GM18907 (cell line): ENCODE measurements at regions not wholly inside any gene's neighbourhood (a gene's known extent, or its start where the extent isn't known, plus 50 kb on each side); places are given as distances from the start of the nearest gene placed in this dataset.
"Not testable (repeated sequence)": the region's sequence is repeated elsewhere in the genome, so short reads cannot be mapped to it uniquely, and the experiment has no call there.

Experiments
- ATAC-seq: cut with Tn5 transposase; IDR thresholded peaks from one replicate; pipeline ENCODE4 v1.9.1; 2021; ENCODE audit warnings: mild to moderate bottlenecking, moderate library complexity; ENCODE audit not compliant: unreplicated experiment

DNA sequence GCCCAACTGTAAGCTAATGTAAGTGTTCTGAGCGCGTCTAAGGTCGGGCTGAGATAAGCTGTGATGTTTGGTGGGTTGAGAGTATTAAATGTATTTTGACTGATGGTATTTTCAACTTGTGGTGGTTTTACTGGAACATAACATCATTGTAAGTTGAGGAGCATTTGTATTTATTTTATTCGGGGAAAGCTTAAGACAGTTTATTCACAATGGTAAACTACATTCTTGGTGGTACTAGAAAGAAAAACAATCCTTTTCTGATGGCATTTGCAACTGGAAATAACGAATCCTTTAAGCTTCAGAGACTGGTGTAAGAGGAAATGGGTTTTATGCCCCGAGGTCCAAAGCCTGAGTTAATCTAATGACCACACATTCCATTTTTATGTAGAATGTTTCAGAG, 283.3 kb upstream of the NETO1 start:
- ATAC-seq = no peak

DNA sequence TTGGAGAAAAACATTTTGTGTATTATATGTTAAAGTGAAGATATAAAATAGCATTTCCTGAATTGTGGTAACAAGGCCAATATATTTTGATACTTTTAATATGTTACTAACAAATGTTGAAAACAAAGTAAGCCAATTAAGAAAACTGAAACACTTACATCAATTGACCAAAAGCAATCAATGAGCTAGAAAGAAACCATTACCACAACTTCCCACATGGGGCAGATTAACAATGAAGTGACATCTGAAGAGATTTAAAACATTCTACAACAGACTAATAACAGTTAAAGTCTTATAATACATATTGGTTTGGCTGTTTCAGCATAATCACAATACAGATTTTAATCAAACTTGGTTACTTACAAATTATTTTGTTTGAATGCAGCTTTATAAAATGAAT, 282.4 kb upstream of the NETO1 start:
- no peak for ATAC-seq

DNA sequence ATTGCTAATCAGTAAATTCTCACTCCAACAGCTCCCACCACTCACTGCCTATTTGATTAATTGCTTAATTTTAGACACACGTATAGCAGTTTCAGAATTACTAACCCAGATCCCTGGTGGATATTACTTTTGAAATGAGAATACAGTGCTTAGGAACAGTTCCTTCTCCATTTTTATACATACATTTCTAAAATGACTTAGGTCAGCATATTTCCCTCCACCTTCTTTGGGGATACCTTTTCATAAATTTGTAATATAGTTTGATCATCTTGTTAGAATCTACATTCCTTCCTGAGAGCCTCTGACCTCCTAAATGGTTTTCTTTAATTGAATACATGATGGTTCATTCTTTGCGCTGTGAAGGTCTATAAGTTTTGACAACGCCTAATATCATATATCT, 279.8 kb upstream of the NETO1 start:
- ATAC-seq = no peak

DNA sequence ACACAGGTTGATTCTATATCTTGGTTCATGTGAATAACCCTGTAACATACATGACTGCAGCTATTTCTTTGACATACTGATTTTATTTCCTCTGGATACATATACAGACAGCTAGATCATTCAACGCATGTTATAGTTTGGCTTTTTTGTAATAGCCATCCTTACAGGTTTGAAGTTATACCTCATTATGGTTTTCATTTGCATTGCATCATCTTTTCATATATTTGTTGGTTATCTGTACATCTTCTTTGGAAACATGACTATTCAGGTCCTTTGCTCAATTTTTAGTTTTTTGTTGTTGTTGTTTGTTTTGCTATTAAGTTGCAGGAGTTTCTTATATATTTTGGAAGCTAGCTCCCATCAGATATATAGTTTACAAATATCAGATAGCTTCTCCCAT, 276.2 kb upstream of the NETO1 start:
- no peak for ATAC-seq

DNA sequence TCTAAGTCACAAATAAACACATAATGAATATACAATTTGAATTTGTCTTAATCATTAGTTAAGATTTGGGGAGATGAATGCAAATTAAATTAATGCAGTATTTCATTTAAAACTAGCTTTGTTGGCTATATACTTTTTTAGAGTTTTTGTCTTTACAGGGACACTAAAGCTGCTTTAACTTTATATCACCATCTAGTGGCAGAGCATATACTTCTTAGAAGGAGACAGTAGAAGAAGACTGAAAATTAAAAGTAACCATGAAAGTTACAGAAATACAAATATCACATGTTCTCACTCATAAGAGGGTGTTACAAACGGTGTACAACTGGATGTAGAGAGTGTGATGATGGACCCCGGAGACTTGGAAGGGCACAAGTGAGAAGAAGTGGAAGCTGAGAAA, 268.3 kb upstream of the NETO1 start:
- ATAC-seq = no peak

DNA sequence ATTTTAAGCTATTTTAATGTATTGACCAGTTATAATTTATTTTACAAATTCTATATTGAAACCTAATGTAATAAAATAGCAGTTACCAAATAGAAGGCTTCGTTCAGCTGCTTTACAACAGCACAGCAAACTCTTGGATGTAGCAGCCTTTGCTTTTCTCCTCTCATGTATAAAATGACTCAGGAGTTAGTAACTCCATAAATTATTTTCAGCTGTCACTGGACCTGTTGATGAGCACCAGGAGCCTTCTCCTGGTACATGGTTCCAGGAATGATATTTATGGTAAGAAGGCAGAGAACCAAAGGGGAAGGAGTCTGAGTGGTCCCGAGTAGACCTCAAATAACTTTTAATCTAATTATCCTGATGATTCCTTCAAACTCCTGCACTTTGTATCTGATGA, 256.4 kb upstream of the NETO1 start:
- ATAC-seq = no peak

DNA sequence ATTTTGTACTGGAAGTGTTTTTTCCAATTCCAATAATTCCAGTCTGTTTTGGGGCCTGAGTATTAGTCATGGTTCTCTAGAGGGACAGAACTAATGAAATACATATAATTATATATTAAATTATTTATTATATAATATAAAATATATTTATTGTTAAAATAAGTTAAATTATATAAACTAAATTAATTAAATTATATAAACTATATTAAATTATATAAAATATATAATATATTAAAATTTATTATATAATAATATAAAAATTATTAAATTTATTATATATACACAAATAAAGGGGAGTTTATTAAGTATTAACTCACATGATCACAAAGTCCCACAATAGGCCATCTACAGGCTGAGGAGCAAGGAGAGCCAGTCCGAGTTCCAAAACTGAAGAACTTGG, 253.4 kb upstream of the NETO1 start:
- no peak for ATAC-seq

DNA sequence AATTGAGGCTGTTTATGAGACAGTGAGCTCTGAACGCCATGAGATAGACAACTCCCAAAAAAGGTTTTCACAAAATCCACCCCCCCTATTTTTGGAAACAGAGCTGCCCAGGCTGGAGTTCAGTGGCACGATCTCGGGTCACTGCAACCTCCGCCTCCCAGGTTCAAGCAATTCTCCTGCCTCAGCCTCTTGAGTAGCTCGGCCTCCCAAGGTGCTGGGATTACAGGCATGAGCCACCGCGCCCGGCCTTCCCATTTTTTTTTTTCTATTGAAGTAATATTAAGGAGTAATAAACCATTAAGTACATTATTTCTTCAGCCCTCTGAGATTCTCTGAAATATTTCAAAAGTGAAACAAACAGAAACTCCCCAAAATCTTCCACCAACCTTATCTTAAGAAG, 252.8 kb upstream of the NETO1 start:
- no peak for ATAC-seq

DNA sequence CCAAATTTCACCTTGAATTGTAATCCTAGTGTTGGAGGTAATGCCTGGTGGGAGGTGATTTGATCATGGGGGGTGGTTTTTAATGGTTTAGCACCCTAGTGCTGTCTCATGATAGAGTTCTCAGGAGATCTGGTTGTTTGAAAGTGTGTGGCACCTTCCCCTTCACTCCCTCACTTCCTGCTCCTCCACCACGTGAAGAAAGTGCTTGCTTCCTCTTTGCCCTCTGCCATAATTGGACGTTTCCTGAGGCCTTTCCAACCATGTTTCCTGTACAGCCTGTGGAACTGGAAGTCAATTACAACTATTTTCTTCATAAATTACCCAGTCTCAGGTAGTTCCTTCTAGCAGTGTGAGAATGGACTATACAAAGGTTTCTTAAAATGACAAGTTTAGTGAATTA, 251.8 kb upstream of the NETO1 start:
- no peak for ATAC-seq

DNA sequence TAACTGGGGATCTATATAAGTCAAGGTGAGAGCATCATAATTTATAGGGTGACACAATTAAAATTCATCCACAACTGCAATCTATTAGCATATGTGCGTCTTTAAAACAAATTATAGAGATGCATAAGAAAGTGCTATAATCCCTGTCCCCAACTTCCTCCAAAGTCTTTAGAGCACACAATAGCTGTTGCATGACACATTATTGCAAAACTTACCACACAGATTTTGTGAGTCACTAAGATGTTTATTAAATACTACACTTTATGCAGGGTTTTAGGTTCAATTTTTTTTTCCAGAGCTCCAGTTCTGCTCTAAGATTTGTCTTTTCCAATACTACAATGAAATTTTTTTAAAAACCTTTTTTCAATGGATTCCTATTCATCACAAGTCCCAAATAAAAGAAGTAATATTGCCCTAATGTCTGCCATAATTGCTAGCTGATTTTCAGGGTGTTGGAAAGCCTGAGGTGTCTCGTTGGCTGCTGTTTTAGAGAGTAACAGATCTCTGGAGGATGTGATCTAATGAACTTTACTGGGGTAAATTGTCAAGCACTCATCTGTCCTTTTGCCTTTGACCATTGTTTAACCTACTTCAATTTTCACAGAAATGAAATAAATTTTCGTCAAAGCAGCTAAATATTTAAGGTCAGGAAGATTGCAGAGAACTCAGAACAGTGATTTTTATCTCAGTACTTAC, 250.5 kb upstream of the NETO1 start:
- no peak for ATAC-seq

DNA sequence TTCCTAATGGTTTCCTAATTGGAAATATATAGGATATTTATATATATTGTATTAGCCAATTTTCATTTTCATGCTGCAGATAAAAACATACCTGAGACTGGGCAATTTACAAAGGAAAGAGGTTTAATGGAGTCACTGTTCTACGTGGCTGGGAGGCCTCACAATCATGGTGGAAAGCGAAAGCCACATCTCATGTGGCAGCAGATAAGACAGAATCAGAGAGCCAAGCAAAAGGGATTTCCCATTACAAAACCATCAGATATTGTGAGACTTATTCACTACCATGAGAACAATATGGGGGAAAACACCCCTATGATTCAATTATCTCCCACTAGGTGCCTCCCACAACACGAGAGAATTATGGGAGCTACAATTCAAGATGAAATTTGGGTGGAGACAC, 242.5 kb upstream of the NETO1 start:
- ATAC-seq = no peak

DNA sequence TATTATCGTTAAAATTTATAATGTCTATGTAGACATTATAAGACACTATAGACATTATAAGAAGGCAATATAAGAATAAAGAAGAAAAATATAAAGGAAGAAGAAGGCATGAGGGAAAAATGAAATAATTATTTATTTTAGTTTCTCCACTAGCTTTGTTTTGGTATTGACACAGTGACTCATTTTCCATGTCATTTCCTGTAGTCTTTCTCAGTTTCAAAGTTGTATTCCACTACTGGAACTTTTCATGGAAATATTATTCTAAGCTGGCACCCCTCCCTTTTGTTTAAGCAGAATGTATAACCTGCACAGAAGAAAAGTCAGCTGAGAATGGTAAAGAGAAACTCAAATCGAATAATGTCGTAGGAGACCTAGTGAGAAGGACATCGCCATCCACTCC, 234.2 kb upstream of the NETO1 start:
- no peak for ATAC-seq

DNA sequence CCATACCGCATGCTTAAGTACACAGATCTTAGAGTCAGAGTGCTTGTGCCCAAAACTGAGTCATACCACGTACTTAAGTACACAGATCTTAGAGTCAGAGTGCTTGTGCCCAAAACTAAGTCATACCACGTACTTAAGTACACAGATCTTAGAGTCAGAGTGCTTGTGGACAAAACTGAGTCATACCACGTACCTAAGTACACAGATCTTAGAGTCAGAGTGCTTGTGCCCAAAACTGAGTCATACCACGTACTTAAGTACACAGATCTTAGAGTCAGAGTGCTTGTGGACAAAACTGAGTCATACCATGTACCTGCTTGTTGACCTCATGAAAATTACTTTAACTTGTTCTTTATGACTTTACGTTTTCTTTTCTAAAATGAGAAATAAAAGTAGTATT, 233.7 kb upstream of the NETO1 start:
- ATAC-seq = not testable (repeated sequence)

DNA sequence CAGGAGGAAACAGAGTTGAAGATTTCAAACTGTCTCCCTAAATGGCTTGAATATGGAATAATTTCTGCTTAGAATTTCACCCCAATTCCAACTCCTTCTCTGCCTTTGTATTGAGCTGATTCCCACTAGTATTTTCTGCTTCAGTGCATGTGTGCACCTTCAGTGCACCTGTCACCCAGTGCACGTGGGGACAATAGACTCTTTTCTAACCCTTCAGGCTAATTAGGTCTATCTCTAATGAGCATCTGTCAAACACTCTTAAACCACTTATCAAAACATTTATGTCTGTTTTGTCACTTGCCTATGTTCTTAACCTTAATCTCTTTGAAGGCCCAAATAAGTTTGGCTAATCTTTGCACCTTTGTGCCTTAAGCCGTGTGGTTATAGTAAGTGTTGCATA, 232.0 kb upstream of the NETO1 start:
- no peak for ATAC-seq

DNA sequence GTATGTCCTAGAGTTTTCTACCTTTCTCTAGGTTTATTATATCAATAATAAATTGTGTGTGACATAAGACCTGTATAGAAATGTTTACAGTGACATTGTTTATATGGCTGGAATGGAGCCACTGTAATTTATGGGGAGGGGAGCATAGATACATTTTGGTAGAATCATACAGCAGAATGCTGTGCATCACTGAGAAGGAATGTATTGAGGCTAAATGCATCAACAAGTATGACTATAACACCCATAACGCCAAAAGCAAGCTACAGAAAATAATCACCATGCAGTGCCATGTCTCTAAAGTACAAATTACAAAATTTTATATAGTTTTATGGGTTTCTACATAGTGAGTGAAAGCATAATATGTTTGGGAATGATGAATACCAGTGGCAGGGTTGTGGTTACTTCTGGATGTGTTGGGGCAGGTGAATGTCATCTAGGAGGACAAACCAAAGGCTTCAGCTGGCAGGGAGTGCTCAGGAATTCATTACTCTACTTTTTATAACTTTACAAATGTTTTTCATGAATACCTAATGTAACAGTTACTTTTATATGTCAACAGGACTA, 226.0 kb upstream of the NETO1 start:
- ATAC-seq = no peak

DNA sequence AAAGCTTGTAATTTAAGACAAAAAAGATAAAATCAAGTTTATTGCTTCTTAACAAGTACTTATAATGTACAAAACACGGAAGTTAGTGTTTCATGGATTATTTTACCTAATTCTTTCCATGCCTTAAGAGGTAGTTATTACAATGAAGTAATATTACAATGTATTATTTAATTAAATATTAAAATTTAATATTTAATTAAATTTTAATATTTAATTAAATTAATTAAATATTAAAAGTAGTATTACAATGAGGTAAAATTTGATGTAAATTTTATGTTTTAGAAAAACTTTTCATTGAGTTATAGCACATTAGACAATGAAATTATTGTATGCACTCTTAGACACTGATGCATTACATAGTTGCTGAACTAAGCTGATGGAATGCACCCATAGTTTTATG, 220.7 kb upstream of the NETO1 start:
- no peak for ATAC-seq

DNA sequence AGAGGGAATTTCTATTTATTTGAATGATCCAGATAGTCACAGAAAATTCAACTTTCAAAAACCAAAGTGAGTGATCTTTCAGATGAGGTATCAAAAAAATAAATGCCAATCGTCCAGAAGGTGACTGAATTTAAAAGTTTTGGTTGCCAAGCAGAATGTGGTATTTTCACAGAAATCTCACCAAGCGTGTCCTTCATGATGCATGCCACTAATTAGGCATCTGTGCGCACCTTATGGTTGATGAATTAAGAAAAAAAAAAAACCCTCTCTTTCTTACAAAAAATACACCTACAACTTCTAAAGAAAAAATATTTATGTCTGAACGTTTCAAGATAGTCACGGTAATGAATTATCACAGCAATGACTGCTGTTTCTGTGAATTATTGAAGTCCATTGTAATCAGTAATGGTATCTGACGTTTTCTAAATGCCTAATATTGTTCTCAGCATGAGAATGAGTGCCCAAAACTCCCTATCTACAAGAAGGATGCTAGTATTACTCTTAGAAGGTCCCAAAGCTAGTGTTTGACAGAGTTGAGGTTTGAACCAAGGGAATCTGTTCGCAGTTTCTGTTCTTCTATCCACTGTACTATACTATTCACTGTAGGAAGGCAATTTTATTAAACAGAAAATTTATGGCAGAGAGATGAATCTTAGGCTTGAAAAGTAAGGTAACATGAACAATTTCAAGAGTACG, 219.6 kb upstream of the NETO1 start:
- no peak for ATAC-seq

DNA sequence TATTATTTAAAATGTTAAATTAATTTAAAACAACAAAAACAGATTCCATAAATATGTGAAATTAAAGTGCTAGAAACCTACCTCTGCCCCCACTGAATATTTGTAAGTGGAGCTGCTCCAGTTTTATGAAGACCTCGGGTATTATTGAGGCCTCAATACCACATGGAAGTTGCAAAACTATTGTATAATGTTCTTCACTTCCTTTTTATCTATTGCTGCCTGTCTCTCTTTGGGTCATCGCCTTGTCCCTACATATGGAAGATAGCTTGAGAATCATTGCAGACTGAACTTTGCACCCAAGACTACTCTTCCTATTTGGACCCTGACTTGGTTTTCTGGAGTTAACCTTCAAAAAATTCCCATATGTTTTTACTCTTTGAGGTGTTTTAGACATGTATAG, 212.1 kb upstream of the NETO1 start:
- no peak for ATAC-seq

DNA sequence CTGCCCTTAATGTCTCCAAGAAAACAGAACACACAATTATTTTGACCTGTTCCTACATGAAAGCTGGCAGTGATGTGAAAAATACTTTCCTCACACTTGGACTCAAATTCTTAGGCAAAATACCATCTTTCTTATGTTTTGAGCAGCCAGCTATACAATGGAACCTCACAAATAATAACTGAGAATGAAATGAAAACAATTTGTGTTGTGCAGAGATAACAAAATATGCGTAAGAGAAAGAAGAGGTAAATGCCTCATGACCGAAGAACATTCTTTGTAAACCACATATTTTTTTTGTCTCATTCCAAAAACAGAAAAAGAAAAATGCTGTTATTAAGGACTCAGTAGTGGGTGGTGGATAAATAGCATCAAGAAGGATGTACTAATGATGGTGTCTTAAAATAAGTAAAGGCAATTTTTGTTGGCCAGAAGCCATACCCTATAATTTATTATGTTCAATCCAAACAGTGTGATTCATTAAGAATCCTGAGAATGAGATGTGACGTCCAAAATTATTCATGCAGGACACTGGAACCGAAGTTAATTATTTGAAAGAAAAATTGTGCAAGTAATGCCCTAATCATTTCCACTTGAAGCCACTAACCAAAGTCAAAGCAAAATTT, 193.0 kb upstream of the NETO1 start:
- no peak for ATAC-seq

DNA sequence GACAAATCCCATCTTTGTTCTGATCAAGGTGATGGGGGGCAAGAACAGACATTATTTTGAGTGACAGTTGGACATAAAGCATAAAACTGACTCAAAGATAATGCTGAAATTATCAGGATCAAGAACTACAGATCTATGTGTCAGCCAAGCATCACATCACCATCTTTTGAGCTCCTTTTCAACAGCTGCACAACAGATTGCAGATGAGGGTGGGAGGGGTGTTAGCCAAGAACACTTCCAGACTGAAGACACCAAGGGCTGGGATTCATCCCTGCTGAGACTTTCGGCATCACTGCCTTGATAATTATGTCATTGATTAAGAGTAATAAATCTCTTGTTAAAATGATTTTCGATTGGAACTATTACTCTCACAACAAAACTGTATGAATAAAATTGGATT, 191.5 kb upstream of the NETO1 start:
- no peak for ATAC-seq

DNA sequence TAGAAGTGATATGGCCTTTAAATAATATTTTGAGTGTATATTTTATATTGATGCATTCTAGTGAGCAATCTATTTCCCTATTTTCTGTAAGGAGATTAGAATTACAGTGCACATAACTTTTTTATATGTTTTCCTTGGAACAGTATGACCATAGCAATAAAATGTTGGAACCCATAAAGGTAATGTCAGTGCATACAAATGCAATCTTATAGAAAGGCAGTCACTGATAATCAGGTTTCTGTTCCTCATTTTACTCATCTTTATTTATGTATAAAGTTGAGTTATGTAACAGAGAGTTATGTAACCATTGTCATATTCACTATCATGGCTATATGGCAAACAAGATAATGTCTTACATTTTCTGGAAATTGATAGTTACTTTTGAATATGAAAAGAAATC, 179.9 kb upstream of the NETO1 start:
- ATAC-seq = no peak

DNA sequence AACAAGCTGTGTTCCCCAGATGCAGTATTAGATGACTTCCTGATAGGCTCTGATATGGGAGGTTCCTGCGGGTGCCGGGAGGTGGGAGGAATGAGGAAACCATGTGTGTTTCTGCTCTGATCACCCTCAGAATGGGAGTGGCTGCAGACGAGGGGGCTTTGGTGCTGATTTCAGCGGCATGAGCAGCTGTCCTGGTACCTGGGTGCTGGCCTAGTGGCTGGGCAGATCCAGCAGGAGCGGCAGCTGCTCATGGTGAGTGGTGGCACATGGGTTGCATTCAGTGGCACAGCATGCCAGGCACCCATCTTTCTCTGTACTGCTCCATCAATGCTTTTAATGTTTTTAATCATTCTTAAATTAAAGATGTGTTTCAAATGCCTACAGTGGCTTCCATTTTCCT, 177.2 kb upstream of the NETO1 start:
- no peak for ATAC-seq
